ENCODE measurements at regions not wholly inside any gene's neighbourhood (a gene's known extent, or its start where the extent isn't known, plus 50 kb on each side); places are given as distances from the start of the nearest gene placed in this dataset.

DNA sequence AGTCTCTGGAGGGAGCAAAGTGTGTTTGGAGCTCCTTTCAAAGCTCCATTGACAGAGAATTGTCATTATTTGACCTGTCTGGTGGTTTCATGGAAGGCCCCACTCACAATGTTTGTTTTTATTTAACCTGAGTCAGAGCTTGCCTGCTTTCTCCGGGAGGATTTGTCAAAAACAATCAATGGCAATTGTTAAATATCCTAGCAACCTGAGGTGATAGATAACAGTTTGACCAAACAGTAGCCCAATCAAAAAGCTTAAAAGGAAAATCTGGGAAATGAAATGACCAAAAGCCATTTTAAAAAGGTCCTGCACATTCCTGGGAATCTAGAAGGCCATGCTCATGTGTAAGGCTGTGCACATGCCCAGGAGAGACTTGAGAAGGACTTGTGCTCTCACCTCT is 177.2 kb upstream of the POC5 start:
- TF ChIP-seq, protein P1, sequence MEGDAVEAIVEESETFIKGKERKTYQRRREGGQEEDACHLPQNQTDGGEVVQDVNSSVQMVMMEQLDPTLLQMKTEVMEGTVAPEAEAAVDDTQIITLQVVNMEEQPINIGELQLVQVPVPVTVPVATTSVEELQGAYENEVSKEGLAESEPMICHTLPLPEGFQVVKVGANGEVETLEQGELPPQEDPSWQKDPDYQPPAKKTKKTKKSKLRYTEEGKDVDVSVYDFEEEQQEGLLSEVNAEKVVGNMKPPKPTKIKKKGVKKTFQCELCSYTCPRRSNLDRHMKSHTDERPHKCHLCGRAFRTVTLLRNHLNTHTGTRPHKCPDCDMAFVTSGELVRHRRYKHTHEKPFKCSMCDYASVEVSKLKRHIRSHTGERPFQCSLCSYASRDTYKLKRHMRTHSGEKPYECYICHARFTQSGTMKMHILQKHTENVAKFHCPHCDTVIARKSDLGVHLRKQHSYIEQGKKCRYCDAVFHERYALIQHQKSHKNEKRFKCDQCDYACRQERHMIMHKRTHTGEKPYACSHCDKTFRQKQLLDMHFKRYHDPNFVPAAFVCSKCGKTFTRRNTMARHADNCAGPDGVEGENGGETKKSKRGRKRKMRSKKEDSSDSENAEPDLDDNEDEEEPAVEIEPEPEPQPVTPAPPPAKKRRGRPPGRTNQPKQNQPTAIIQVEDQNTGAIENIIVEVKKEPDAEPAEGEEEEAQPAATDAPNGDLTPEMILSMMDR (IDR thresholded peaks at IDR 0.05): no peak
- TF ChIP-seq POLR2A (IDR thresholded peaks at IDR 0.05): no peak

Measured in body of pancreas (tissue), 4 donors.